ENCODE measurements at regions not wholly inside any gene's neighbourhood (a gene's known extent, or its start where the extent isn't known, plus 50 kb on each side); places are given as distances from the start of the nearest gene placed in this dataset.

DNA sequence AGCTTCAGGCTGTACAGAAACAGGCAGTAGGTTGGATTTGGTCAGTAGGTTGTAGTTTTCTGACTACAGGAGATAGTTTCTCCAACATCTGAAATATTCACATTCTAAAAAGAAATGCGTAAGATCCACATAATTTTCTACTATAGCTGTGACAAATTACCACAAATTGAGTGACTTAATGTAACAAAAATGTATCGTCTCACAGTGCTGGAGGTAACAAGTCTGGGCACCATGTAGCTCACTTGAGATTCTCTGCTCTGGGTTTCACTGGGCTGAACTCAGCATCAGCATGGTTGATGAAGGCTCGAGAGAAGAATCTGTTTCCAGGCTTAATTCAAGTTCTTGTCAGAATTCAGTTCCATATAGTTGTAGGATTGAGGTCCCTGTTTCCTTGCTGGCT lies 350.9 kb upstream of the CCDC179 start:
- TF ChIP-seq CTCF (IDR thresholded peaks at IDR 0.05) (no peak), EZH2 (IDR thresholded peaks at IDR 0.05) (no peak), EZH2phosphoT487 (IDR thresholded peaks at IDR 0.05) (no peak)

Measured in neural progenitor cell (in vitro differentiated cells).